Gastroesophageal sphincter (tissue), 3 donors: ENCODE measurements at regions not wholly inside any gene's neighbourhood (a gene's known extent, or its start where the extent isn't known, plus 50 kb on each side); places are given as distances from the start of the nearest gene placed in this dataset.

Experiments used
- CTCF ChIP-seq, 4 experiments: fragments of 200-600 bp in 2 of 4; fragments of 450-650 bp in 2 of 4; sonication (generic) in 1 of 4; IDR thresholded peaks; one replicate each; pipeline ENCODE4 v1.5.1; 2017 to 2019; ENCODE audit warnings: antibody characterized with exemption in 4 of 4, mild to moderate bottlenecking in 2 of 4, moderate library complexity in 2 of 4
- EP300 ChIP-seq: sonication (generic); formaldehyde crosslinking; IDR thresholded peaks from one replicate; pipeline ENCODE4 v1.6.1; 2017; ENCODE audit warnings: antibody characterized with exemption, mild to moderate bottlenecking
- POLR2A ChIP-seq, 2 donors: fragments of 450-650 bp; IDR thresholded peaks; one replicate each; pipeline ENCODE4 v1.6.1; 2017; ENCODE audit warnings: antibody characterized with exemption in 2 of 2, mild to moderate bottlenecking in 2 of 2, moderate library complexity in 1 of 2
- POLR2AphosphoS5 ChIP-seq: sonication (generic); formaldehyde crosslinking; IDR thresholded peaks from one replicate; pipeline ENCODE4 v1.6.1; 2017; ENCODE audit warnings: antibody characterized with exemption

- TF ChIP-seq CTCF (IDR thresholded peaks at IDR 0.05) = no peak
- no peak for TF ChIP-seq POLR2A (IDR thresholded peaks at IDR 0.05)
- no peak for TF ChIP-seq EP300
- no peak for TF ChIP-seq POLR2AphosphoS5
These were observed 152.4 kb downstream of the GATA3 start for GRCh38 chr10:8206882-8207281.
